Uterus (tissue), 2 donors: ENCODE measurements at regions not wholly inside any gene's neighbourhood (a gene's known extent, or its start where the extent isn't known, plus 50 kb on each side); places are given as distances from the start of the nearest gene placed in this dataset.

Experiments
- CTCF ChIP-seq, 4 experiments: fragments of 200-600 bp in 2 of 4; fragments of 450-650 bp in 2 of 4; sonication (generic) in 2 of 4; IDR thresholded peaks; one replicate each; pipeline ENCODE4 v1.5.1; 2016 to 2019; ENCODE audit warnings: antibody characterized with exemption in 4 of 4, mild to moderate bottlenecking in 2 of 4, moderate library complexity in 1 of 4
- POLR2A ChIP-seq, 2 donors: fragments of 450-650 bp; IDR thresholded peaks; one replicate each; pipeline ENCODE4 v1.6.1; 2016; ENCODE audit warnings: antibody characterized with exemption in 2 of 2, mild to moderate bottlenecking in 1 of 2, moderate library complexity in 1 of 2

- TF ChIP-seq POLR2A (IDR thresholded peaks at IDR 0.05) (no peak), CTCF (IDR thresholded peaks at IDR 0.05) (no peak)
Measured at GRCh38 chr5:35304291-35304690, 74.0 kb upstream of the PRLR start.
